CD14-positive monocyte (primary cell): ENCODE measurements at regions not wholly inside any gene's neighbourhood (a gene's known extent, or its start where the extent isn't known, plus 50 kb on each side); places are given as distances from the start of the nearest gene placed in this dataset.

Experiments used
- DNase-seq, 3 donors: peaks; one replicate each; pipeline ENCODE4 v3.0.0-alpha.2; 2011 to 2022
- H2AFZ ChIP-seq: 2 replicates; pipeline ENCODE4 v1.6.0; 2012; ENCODE audit warnings: mild to moderate bottlenecking, low read depth, low read length, inconsistent platforms; ENCODE audit not compliant: insufficient read depth, poor library complexity, severe bottlenecking
- H3K27ac ChIP-seq, 2 donors: 1 replicate in 1 of 2; 2 replicates in 1 of 2; pipeline ENCODE4 v1.5.1; 2012 to 2013; ENCODE audit warnings: low read length in 2 of 2, control low read depth in 1 of 2, inconsistent platforms in 1 of 2, low read depth in 1 of 2, mild to moderate bottlenecking in 1 of 2
- H3K27me3 ChIP-seq, 2 donors: one replicate each; pipeline versions ENCODE4 v1.6.0 to v1.6.1; 2011 to 2013; ENCODE audit warnings: low read length in 2 of 2; ENCODE audit not compliant: control insufficient read depth in 2 of 2, insufficient read depth in 2 of 2
- H3K36me3 ChIP-seq, 2 donors: replicated peaks in 1 of 2; 1 replicate in 1 of 2; 2 replicates in 1 of 2; pipeline versions ENCODE4 v1.5.1 to v1.6.1; 2012 to 2013; ENCODE audit warnings: low read length in 2 of 2, control low read depth in 1 of 2, inconsistent platforms in 1 of 2, mild to moderate bottlenecking in 1 of 2; ENCODE audit not compliant: insufficient read depth in 2 of 2, control insufficient read depth in 1 of 2
- H3K4me1 ChIP-seq, 2 donors: 1 replicate in 1 of 2; 2 replicates in 1 of 2; pipeline versions ENCODE4 v1.5.1 to v1.6.1; 2012 to 2013; ENCODE audit warnings: low read length in 2 of 2, control low read depth in 1 of 2, inconsistent platforms in 1 of 2, mild to moderate bottlenecking in 1 of 2, moderate library complexity in 1 of 2; ENCODE audit not compliant: insufficient read depth in 2 of 2, control insufficient read depth in 1 of 2
- H3K4me2 ChIP-seq: replicated peaks from 2 replicates; pipeline ENCODE3; 2012; ENCODE audit warnings: low read length, moderate library complexity, mild to moderate bottlenecking; ENCODE audit not compliant: poor library complexity, severe bottlenecking; ENCODE audit errors: extremely low read depth
- H3K4me3 ChIP-seq, 3 experiments: fragments of 200-600 bp in 1 of 3; sonication (generic) in 1 of 3; replicated peaks in 1 of 3; 1 replicate in 2 of 3; 2 replicates in 1 of 3; pipeline ENCODE4 v1.5.1; 2011 to 2013; ENCODE audit warnings: low read length in 3 of 3, mild to moderate bottlenecking in 3 of 3, control low read depth in 2 of 3, low read depth in 2 of 3, inconsistent platforms in 1 of 3, moderate library complexity in 1 of 3
- H3K79me2 ChIP-seq: 2 replicates; pipeline ENCODE4 v1.6.0; 2012; ENCODE audit warnings: mild to moderate bottlenecking, control low read depth, inconsistent platforms, low read length, moderate library complexity; ENCODE audit not compliant: insufficient read depth
- H3K9ac ChIP-seq: 2 replicates; pipeline ENCODE4 v1.6.0; 2017; ENCODE audit warnings: low read length, mild to moderate bottlenecking; ENCODE audit not compliant: insufficient read depth, poor library complexity, severe bottlenecking
- H3K9me3 ChIP-seq, 2 donors: replicated peaks in 1 of 2; 1 replicate in 1 of 2; 2 replicates in 1 of 2; pipeline versions ENCODE4 v1.5.1 to v1.6.1; 2012 to 2013; ENCODE audit warnings: low read length in 2 of 2, control low read depth in 1 of 2; ENCODE audit not compliant: control insufficient read depth in 1 of 2, insufficient read depth in 1 of 2
- H4K20me1 ChIP-seq: 2 replicates; pipeline ENCODE4 v1.6.0; 2012; ENCODE audit warnings: mild to moderate bottlenecking, low read length, control low read depth, moderate library complexity; ENCODE audit not compliant: insufficient read depth
- H3K27ac Mint-ChIP-seq, 7 donors: one replicate each; pipeline ENCODE4 v1.8.0; 2020; ENCODE audit warnings: mild to moderate bottlenecking in 7 of 7, mixed read lengths in 7 of 7, moderate library complexity in 6 of 7, inconsistent platforms in 2 of 7
- H3K27me3 Mint-ChIP-seq, 3 donors: one replicate each; pipeline ENCODE4 v1.8.0; 2021 to 2022; ENCODE audit warnings: low read depth in 3 of 3, mild to moderate bottlenecking in 3 of 3, mixed read lengths in 3 of 3, moderate library complexity in 3 of 3, inconsistent platforms in 1 of 3
- H3K36me3 Mint-ChIP-seq, 2 donors: one replicate each; pipeline ENCODE4 v1.8.0; 2020; ENCODE audit warnings: mixed read lengths in 2 of 2, inconsistent platforms in 1 of 2, mild to moderate bottlenecking in 1 of 2
- H3K4me1 Mint-ChIP-seq: one replicate; pipeline ENCODE4 v1.8.0; 2020; ENCODE audit warnings: mild to moderate bottlenecking, mixed read lengths
- H3K4me3 Mint-ChIP-seq, 2 donors: one replicate each; pipeline ENCODE4 v1.8.0; 2020; ENCODE audit warnings: mild to moderate bottlenecking in 2 of 2, mixed read lengths in 2 of 2, moderate library complexity in 1 of 2
- H3K9me3 Mint-ChIP-seq, 7 donors: one replicate each; pipeline ENCODE4 v1.8.0; 2020 to 2022; ENCODE audit warnings: mixed read lengths in 7 of 7, mild to moderate bottlenecking in 6 of 7, moderate library complexity in 6 of 7, inconsistent platforms in 2 of 7
- CTCF ChIP-seq: fragments of 200-600 bp; IDR thresholded peaks from one replicate; pipeline ENCODE4 v1.8.0; 2022; ENCODE audit warnings: antibody characterized with exemption, mild to moderate bottlenecking
- WGBS: methylation state at CpG from one replicate; pipeline ENCODE4 v1.1.5; 2013; ENCODE audit warnings: missing lambda C conversion rate; ENCODE audit not compliant: insufficient coverage; 5-methylcytosine and 5-hydroxymethylcytosine counted together
- intact Hi-C, 2 donors: fragments of 100-400 bp; cut with micrococcal nuclease; formaldehyde crosslinking; loops; one replicate each; pipeline versions ENCODE4 v1.15.0 to v1.15.1; 2023

GRCh38 chr3:8421267-8421666 is 80.4 kb upstream of the LMCD1 start:
- no peak for TF ChIP-seq CTCF
- H3K27me3 Mint-ChIP-seq = no peaks in the 10 kb centered on the region
- H3K4me3 Mint-ChIP-seq = no peak overlapping the region

GRCh38 chr3:8421711-8422110 is 79.9 kb upstream of the LMCD1 start:
- Histone ChIP-seq H3K4me3 (no peak overlapping the region), H3K9me3 (peaks cover 0 to 6% of the 10 kb centered on the region in 2 donors), H2AFZ (no peak overlapping the region), H3K79me2 (no peaks in the 10 kb centered on the region), H3K36me3 (no peaks in the 10 kb centered on the region), H4K20me1 (no peaks in the 10 kb centered on the region), H3K4me1 (no peaks in the 10 kb centered on the region), H3K9ac (no peak overlapping the region), H3K27me3 (no peaks in the 10 kb centered on the region), H3K4me2 (no peak overlapping the region), H3K27ac (no peak overlapping the region)
- Mint-ChIP-seq H3K36me3 (no peaks in the 10 kb centered on the region), H3K4me1 (peaks cover 2% of the 10 kb centered on the region), H3K9me3 (peaks cover 0 to 5% (median 1%) of the 10 kb centered on the region in 7 donors), H3K27me3 (no peaks in the 10 kb centered on the region), H3K27ac (no peak overlapping the region), H3K4me3 (no peak overlapping the region)
- TF ChIP-seq CTCF = no peak
- no peak for DNase-seq
- intact Hi-C loops = no loop called here
- WGBS = 100% methylated on average over 2 of the region's 4 CpGs

More at GRCh38 chr3:8421267-8421666, 80.4 kb upstream of the LMCD1 start:
- no peaks in the 10 kb centered on the region for H3K36me3 ChIP-seq
- H3K27me3 ChIP-seq = no peaks in the 10 kb centered on the region
- WGBS = 80% methylated on average over 1 of the region's 3 CpGs
- no peak overlapping the region for H2AFZ ChIP-seq
- no peak overlapping the region for H3K9ac ChIP-seq
- intact Hi-C loops = no loop called here
- H3K4me1 Mint-ChIP-seq = peaks cover 2% of the 10 kb centered on the region
- no peaks in the 10 kb centered on the region for H3K79me2 ChIP-seq
- H3K4me2 ChIP-seq = no peak overlapping the region
- H3K4me1 ChIP-seq = no peaks in the 10 kb centered on the region
- peaks cover 0 to 6% of the 10 kb centered on the region in 2 donors for H3K9me3 ChIP-seq
- no peak overlapping the region for H3K27ac ChIP-seq
- H3K4me3 ChIP-seq = no peak overlapping the region
- no peaks in the 10 kb centered on the region for H4K20me1 ChIP-seq
- H3K36me3 Mint-ChIP-seq = no peaks in the 10 kb centered on the region
- DNase-seq = no peak
- no peak overlapping the region for H3K27ac Mint-ChIP-seq
- H3K9me3 Mint-ChIP-seq = peaks cover 0 to 3% (median 1%) of the 10 kb centered on the region in 7 donors
